8988T (cell line): ENCODE measurements at regions not wholly inside any gene's neighbourhood (a gene's known extent, or its start where the extent isn't known, plus 50 kb on each side); places are given as distances from the start of the nearest gene placed in this dataset.
"Not testable (repeated sequence)": the region's sequence is repeated elsewhere in the genome, so short reads cannot be mapped to it uniquely, and the experiment has no call there.

Source experiments
- DNase-seq: peaks from one replicate; pipeline ENCODE4 v3.0.0; 2011

DNA sequence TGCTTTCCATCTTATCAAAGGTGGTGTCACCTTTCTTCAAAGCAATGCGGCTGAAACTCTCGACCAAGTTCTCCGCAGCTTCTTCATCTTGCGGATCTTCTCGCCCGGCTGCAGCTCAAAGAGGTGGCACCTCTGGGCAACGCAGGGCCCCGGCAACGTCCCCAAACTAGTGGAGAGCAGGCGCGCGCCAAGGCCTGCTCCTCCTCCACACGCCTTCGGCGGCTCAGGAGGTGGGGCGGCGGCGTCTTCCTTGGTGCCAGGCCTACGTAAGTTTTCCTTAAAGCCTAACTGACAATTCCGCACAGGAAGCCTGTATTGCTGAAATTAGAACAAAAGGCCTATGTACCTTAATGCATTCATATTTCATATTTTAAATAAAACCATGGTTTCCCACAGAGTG, 112.0 kb downstream of the TMX1 start:
- no peak for DNase-seq

- DNase-seq: no peak
Observed at GRCh38 chr14:51353901-51354300, 113.9 kb downstream of the TMX1 start.

DNA sequence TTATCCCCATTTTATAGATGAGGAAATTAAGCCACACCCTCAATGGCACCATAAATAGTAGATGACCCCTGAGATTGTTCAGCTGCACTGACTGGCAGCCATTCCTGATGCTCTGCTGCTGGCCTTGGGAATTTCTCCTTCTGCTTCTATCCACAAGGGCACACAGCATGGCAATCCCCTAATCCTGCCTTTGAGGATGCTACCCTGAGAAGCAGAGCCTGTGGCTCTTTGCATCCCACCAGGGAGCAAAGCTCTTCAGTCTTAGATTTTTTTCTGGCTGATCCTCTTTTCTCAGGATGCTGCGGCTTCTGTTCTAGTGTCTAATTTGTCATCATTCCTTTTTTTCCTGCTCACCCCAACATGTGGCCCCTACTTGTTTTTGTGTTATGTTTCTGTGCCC, 114.8 kb downstream of the TMX1 start:
- DNase-seq: no peak

DNA sequence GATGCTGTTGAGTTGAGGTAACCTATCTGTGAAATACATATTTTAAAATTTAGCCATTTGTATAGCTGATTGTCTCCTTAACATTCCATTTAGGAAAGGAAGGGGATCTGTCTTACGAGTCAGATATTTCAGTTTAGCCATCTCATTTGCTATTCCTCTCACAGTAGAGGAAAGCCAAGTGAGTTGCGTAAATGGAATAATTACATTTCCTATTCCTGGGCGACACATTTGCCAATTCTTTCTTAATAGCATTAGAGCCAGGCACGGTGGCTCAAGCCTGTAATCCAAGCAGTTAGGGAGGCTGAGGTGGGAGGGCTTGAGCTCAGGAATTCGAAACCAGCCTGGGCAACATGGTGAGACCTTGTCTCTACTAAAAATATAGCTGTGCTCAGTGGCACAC, 116.3 kb downstream of the TMX1 start:
- DNase-seq: no peak

- DNase-seq: no peak
Observed at GRCh38 chr14:51357250-51357649, 117.2 kb downstream of the TMX1 start.

DNA sequence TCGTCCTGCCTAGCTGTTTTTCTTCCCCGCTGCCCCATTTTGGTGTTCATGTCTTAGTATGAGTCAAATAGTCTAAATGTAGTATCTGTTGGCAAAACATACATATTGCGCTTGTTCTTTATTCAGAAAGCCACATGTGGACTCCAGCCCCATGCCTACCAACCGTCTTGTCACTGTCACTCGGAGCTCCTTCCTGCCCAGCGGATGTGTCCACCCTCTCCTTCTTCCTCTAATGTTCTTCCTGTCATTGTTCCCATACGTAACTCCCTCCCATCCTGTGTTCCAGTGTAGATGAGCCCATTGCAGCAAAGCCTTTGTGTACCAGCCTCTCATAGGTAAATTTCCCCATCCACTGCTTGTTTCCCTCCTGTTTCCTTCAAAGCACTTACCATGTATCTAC, 120.5 kb downstream of the TMX1 start:
- DNase-seq: no peak

- DNase-seq: no peak
Observed at GRCh38 chr14:51365241-51365965, 125.4 kb downstream of the TMX1 start.

DNA sequence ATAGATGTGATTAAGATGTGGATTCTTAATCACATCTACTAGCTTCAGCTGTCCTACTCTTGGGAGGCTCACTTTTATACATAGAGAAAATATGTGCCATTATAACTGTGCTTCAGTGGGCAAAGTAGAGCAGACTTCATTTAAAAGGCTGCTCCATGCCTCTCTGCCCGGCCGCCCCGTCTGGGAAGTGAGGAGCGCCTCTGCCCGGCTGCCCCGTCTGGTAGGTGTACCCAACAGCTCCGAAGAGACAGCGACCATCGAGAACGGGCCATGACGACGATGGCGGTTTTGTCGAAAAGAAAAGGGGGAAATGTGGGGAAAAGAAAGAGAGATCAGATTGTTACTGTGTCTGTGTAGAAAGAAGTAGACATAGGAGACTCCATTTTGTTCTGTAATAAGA, 126.4 kb downstream of the TMX1 start:
- not testable (repeated sequence) for DNase-seq

- DNase-seq: not testable (repeated sequence)
Observed at GRCh38 chr14:51366866-51367599, 127.0 kb downstream of the TMX1 start.

- DNase-seq: no peak
Observed at GRCh38 chr14:51367600-51367931, 127.5 kb downstream of the TMX1 start.

DNA sequence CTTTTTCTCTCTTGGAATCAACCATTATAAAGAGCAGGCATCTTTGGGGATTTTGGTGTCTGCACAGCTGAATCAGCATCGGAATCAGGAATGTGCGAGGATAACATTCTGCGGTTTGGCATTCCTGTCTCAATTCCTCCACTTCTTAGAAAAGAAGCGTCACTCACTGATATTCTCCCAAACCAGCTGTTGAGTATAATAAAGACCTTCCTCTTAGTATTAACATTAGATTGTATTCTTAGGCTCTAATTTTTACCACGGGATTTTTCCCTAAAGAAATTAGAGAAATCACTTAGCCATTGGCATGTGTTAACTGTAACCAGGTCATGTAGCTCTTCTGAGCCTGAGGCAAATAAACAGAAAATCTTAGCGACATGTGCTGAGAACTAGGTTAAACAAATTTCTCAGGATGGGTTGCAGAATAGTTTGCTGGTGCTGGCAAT, 128.7 kb downstream of the TMX1 start:
- no peak for DNase-seq

- no peak for DNase-seq
Observed at GRCh38 chr14:51369814-51370213, 129.8 kb downstream of the TMX1 start.

DNA sequence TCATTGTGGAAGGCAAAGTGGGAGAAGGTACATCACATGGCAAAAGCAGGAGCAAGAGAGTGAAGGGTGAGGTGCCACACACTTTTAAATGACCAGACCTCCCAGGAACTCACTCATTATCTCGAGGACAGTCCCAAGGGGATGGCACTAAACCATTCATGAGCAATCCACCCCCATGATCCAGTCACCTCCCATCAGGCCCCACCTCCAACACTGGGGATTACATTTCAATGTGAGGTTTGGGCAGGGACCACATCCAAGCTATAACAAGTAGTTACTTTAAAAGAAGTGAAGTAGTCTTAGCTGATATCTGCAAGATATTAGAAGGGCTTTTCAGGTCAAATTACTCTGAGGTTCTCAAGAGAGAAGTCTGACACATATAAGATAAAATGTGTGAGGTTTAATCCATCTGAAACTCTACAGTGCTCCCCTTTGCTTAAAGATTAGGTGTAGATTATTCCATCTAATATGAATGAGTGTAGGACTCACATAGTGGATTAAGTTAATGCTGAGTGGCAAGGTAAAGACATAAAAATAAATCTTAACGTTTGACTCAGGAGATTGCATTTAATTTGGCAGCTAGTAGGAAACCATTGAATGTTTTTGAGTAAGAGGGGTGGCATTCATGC, 130.8 kb downstream of the TMX1 start:
- no peak for DNase-seq

GRCh38 chr14:51377186-51377585, 137.1 kb downstream of the TMX1 start:
- DNase-seq: not testable (repeated sequence)

GRCh38 chr14:51382506-51382905, 142.5 kb downstream of the TMX1 start:
- DNase-seq: no peak

GRCh38 chr14:51386411-51386810, 146.4 kb downstream of the TMX1 start:
- no peak for DNase-seq

DNA sequence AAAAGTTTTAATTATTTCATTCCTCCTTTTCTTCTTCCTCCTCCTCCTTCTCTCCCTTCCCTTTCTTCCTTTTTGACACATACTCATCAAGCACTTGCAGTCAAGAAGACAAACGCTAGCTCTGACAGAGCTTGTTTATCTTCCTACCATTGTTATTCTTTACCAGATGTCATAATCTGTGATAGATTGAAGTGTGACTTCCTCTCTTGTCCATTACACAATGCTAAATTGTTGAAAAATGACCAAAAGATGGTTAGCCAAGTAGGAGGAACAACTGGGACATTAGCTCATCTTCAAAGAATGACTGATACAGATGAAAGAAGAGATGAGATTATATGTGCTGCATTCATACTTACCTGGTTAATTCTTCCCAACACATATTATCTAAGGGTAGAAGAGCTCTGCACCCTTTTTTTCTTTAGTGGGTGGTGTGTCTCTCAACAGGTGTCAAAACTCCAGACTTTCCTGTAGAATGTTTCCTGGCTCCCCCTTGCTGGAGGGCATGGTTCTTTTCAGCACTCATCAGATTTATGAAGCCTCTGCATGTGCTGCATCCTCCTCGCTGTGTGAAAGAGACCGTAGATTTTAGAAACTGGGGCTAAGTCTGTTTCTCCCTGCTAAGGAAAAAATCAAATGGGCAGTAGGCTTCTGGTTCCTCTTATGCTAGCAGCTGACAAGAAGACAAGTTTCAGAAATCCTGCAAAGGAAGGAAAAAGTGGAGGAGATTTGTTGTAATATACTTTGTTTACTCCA, 147.1 kb downstream of the TMX1 start:
- DNase-seq: no peak

DNA sequence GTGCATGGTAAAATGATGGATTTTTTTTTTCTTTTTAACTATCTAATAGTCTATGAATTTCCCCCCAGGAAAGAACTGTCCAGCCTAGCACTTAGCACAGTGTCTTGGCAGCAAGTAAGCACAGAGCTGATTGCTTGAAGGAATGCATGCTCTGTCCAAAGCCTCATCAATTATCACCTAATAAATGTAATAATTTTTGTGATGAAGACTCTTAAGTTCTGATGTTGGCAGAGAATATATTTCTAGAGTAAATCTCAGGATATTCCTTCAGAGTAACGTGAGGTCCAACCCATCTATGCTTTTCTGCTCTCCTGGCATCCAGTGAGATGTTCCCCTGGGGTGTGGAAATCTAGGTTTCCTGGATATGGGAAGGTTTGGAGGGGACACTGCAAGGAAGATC, 152.4 kb downstream of the TMX1 start:
- no peak for DNase-seq

DNA sequence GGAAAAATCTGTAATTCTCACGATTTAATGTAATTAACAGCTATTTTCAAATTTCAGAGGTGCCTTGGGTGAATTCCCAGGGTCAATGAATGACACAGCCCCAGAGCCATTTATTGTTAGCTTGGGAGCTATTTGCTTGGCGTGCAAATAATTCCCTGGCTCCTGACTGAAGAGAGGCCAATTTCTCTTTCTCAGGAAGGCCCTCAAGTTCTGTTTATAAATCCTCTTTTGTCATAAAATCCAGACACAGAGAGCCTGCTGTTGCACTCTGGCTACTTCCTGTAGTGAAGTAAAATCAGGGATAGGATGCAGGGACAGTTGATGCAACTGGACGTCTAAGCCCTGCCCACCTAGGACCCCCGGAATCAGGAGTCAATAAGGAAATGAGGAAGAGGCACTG, 154.3 kb downstream of the TMX1 start:
- DNase-seq: no peak

- no peak for DNase-seq
Observed at GRCh38 chr14:51394804-51395203, 154.8 kb downstream of the TMX1 start.

- no peak for DNase-seq
Observed at GRCh38 chr14:51395361-51395849, 155.4 kb downstream of the TMX1 start.

DNA sequence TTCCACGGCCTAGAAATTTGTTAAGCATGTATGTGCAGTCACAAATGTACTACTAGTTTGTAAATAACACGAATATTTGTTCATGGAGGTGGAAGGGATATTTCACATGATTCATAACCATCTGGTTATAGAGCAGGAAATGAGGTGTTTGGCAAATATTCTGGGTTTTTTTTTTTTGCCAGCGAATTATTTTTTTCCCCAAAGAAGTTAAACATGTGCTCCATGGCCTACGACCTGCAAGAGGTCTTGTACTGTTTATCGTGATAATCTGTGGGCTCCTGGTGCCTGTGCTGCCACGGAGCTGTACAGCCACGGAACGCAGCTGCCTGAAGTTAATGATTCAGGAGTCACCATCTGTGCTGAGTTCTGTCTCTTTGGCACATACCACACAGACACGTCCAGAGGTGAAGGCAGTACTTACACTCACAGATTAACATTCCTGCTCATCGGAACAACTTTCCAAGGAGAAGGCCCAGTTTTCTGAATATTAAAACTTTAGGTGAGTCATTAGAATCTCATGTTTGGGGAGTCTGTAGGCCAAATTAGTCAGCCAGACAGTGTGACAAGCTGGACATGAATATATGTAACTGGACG, 156.3 kb downstream of the TMX1 start:
- no peak for DNase-seq

- no peak for DNase-seq
Observed at GRCh38 chr14:51398898-51399297, 158.9 kb downstream of the TMX1 start.
